Fibroblast of lung (primary cell): ENCODE measurements at regions not wholly inside any gene's neighbourhood (a gene's known extent, or its start where the extent isn't known, plus 50 kb on each side); places are given as distances from the start of the nearest gene placed in this dataset.

Source experiments
- DNase-seq, 2 donors: peaks; one replicate each; pipeline versions ENCODE4 v3.0.0 to v3.0.0-alpha.2; 2010; ENCODE audit warnings: low read depth in 2 of 2
- H2AFZ ChIP-seq: 2 replicates; pipeline ENCODE4 v1.5.1; 2012; ENCODE audit warnings: low read length, control low read depth, inconsistent platforms
- H3K27ac ChIP-seq: 2 replicates; pipeline ENCODE4 v1.5.1; 2011; ENCODE audit warnings: low read length, control low read depth; ENCODE audit not compliant: insufficient read depth
- H3K27me3 ChIP-seq: 2 replicates; pipeline ENCODE4 v1.5.1; 2011; ENCODE audit warnings: mild to moderate bottlenecking, low read length; ENCODE audit not compliant: control insufficient read depth, insufficient read depth
- H3K36me3 ChIP-seq: 2 replicates; pipeline ENCODE4 v1.5.1; 2011; ENCODE audit warnings: low read length; ENCODE audit not compliant: control insufficient read depth, insufficient read depth
- H3K4me1 ChIP-seq: 2 replicates; pipeline ENCODE4 v1.5.1; 2011; ENCODE audit warnings: low read length; ENCODE audit not compliant: control insufficient read depth, insufficient read depth; ENCODE audit errors: extremely low read depth
- H3K4me2 ChIP-seq: 2 replicates; pipeline ENCODE4 v1.5.1; 2011; ENCODE audit warnings: low read length, control low read depth; ENCODE audit not compliant: insufficient read depth; ENCODE audit errors: extremely low read depth
- H3K4me3 ChIP-seq, 4 experiments: fragments of 200-600 bp in 1 of 4; sonication (generic) in 1 of 4; replicated peaks in 1 of 4; 2 replicates each; pipeline ENCODE4 v1.5.1; 2011 to 2016; ENCODE audit warnings: low read length in 4 of 4, low read depth in 3 of 4, mild to moderate bottlenecking in 3 of 4, control low read depth in 2 of 4, inconsistent platforms in 1 of 4, mixed read lengths in 1 of 4; ENCODE audit not compliant: insufficient read depth in 1 of 4; ENCODE audit errors: control extremely low read depth in 1 of 4
- H3K79me2 ChIP-seq: 2 replicates; pipeline ENCODE4 v1.5.1; 2012; ENCODE audit warnings: mild to moderate bottlenecking, low read length, inconsistent platforms; ENCODE audit not compliant: control insufficient read depth, insufficient read depth
- H3K9ac ChIP-seq: 2 replicates; pipeline ENCODE4 v1.5.1; 2011; ENCODE audit warnings: mild to moderate bottlenecking, low read length, control low read depth; ENCODE audit not compliant: insufficient read depth
- H3K9me3 ChIP-seq: 2 replicates; pipeline ENCODE4 v1.5.1; 2012; ENCODE audit warnings: low read depth, low read length; ENCODE audit not compliant: control insufficient read depth, insufficient read depth
- H4K20me1 ChIP-seq: 2 replicates; pipeline ENCODE4 v1.5.1; 2011; ENCODE audit warnings: low read length; ENCODE audit not compliant: control insufficient read depth, insufficient read depth; ENCODE audit errors: extremely low read depth
- EZH2 ChIP-seq: IDR thresholded peaks from 2 replicates; pipeline ENCODE4 v1.5.1; 2012; ENCODE audit warnings: low read length, control low read depth, mild to moderate bottlenecking; ENCODE audit errors: missing control alignments
- TF ChIP-seq, protein P1 (sequence below), 2 donors: IDR thresholded peaks in 1 of 2; conservative IDR thresholded peaks in 1 of 2; 1 replicate in 1 of 2; 2 replicates in 1 of 2; pipeline ENCODE4 v1.5.1; 2011 to 2012; ENCODE audit warnings: low read length in 2 of 2, control low read depth in 1 of 2, inconsistent platforms in 1 of 2, low read depth in 1 of 2, mild to moderate bottlenecking in 1 of 2

GRCh38 chr13:26953291-26953690 lies 192.7 kb upstream of the GPR12 start:
- Histone ChIP-seq H3K4me1 (no peaks in the 10 kb centered on the region), H3K9me3 (no peaks in the 10 kb centered on the region), H3K9ac (no peak overlapping the region), H3K36me3 (no peaks in the 10 kb centered on the region), H2AFZ (no peak overlapping the region), H3K4me2 (no peak overlapping the region), H4K20me1 (no peaks in the 10 kb centered on the region), H3K4me3 (no peak overlapping the region), H3K27ac (no peak overlapping the region), H3K79me2 (no peaks in the 10 kb centered on the region), H3K27me3 (peaks cover 16% of the 10 kb centered on the region)
- no peak for DNase-seq
- no peak for TF ChIP-seq EZH2
- TF ChIP-seq, protein P1, sequence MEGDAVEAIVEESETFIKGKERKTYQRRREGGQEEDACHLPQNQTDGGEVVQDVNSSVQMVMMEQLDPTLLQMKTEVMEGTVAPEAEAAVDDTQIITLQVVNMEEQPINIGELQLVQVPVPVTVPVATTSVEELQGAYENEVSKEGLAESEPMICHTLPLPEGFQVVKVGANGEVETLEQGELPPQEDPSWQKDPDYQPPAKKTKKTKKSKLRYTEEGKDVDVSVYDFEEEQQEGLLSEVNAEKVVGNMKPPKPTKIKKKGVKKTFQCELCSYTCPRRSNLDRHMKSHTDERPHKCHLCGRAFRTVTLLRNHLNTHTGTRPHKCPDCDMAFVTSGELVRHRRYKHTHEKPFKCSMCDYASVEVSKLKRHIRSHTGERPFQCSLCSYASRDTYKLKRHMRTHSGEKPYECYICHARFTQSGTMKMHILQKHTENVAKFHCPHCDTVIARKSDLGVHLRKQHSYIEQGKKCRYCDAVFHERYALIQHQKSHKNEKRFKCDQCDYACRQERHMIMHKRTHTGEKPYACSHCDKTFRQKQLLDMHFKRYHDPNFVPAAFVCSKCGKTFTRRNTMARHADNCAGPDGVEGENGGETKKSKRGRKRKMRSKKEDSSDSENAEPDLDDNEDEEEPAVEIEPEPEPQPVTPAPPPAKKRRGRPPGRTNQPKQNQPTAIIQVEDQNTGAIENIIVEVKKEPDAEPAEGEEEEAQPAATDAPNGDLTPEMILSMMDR (conservative IDR thresholded peaks at IDR 0.05 in 1 of 2, IDR thresholded peaks at IDR 0.05 in 1 of 2; ENCODE audit: low read depth in 1 of 2, low read length in 2 of 2) = no peak

DNA sequence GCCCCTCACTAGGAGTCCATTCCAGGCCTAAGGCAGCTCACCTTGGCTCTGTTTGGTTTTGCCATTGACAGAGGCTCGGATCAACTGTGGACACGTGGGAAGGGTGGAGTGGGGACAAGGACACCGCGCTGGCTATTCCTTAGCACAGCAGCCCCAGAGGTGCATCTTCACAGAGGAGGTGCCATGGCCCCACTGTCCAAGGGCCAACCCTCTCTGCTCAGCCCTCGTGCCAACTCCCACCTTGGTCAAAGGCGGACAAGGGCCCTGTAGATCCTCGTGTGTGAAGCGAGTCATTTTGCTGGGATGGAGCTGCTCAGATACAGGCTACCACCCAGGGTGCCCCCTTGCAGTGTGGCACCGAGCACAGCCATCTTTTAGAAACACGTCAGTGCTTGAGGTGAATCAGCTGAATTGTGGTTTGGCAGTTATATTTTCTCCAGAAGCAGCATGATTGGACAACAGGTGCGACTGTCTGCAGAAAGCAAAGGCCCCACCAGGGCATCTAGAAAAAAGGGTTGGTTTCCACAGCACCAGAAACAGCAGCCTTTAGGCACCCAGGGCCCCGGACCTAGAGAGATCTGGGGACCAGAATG lies 192.1 kb upstream of the GPR12 start:
- Histone ChIP-seq H3K9me3 (no peaks in the 10 kb centered on the region), H2AFZ (no peak overlapping the region), H3K4me3 (no peak overlapping the region), H3K79me2 (no peaks in the 10 kb centered on the region), H3K4me2 (no peak overlapping the region), H3K36me3 (no peaks in the 10 kb centered on the region), H3K27me3 (peaks cover 13% of the 10 kb centered on the region), H3K27ac (no peak overlapping the region), H3K4me1 (no peaks in the 10 kb centered on the region), H3K9ac (no peak overlapping the region), H4K20me1 (no peaks in the 10 kb centered on the region)
- no peak for DNase-seq
- no peak for TF ChIP-seq EZH2
- TF ChIP-seq, protein P1 (conservative IDR thresholded peaks at IDR 0.05 in 1 of 2, IDR thresholded peaks at IDR 0.05 in 1 of 2; ENCODE audit: low read depth in 1 of 2, low read length in 2 of 2) = no peak

DNA sequence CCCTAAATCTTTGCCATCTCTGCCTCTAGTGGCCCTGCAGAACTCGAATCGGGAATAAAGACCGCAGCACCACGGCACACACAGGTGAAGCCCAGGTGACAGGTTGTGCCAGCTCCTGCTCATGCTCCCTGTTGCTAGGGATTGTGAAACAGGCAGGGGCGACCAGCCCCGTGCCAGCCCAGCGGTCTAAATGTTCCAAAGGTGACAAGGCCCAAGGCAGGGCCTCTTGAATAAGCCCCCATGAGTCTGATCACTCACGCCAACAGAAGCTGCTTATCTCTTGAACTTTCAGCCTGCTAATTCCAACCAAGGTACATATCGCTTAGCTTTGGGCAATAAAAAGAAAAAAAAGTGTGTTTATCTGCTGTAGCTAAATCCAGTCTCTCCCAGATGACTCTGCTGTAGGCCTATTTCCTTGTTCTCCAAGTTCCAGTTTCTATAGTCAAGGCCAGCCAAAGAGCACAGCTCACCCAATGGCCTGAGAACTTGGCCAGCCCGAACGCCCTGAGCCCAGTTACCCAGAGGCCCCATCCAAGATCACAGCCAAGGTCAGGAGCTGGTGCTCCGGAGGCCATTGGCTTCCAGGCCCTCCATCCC lies 191.1 kb upstream of the GPR12 start:
- H3K27me3 ChIP-seq = peaks cover 4% of the 10 kb centered on the region
- H3K4me3 ChIP-seq = no peak overlapping the region
- H3K36me3 ChIP-seq = no peaks in the 10 kb centered on the region
- H2AFZ ChIP-seq = no peak overlapping the region
- H4K20me1 ChIP-seq = no peaks in the 10 kb centered on the region
- no peak overlapping the region for H3K9ac ChIP-seq
- no peak for DNase-seq
- no peaks in the 10 kb centered on the region for H3K79me2 ChIP-seq
- TF ChIP-seq, protein P1 (conservative IDR thresholded peaks at IDR 0.05 in 1 of 2, IDR thresholded peaks at IDR 0.05 in 1 of 2; ENCODE audit: low read depth in 1 of 2, low read length in 2 of 2) = no peak
- TF ChIP-seq EZH2 = no peak
- H3K27ac ChIP-seq = no peak overlapping the region
- H3K9me3 ChIP-seq = no peaks in the 10 kb centered on the region
- H3K4me1 ChIP-seq = no peaks in the 10 kb centered on the region
- no peak overlapping the region for H3K4me2 ChIP-seq
